ENCODE measurements at regions not wholly inside any gene's neighbourhood (a gene's known extent, or its start where the extent isn't known, plus 50 kb on each side); places are given as distances from the start of the nearest gene placed in this dataset.

DNA sequence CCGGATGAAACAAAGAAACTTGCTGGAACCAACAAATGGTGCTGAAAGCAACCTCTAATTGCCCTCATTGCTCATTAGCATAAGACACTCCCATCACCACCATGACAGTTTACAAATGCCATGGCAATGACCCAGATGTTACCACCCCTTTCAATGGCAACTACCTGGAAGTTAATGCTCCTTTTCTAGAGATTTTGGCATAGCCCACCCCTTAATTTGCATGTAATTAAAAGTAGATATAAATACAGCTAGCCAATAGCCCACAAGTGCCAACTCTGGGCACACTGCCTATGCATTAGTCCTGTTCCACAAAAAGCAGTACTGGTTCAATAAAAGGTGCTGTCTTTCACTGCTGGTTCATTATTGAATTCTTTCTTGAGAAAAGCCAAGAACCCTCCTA is 410.3 kb upstream of the PPP1R2C start:
- peaks cover 14% of the 10 kb centered on the region for H3K4me1 ChIP-seq (ENCODE audit: insufficient read depth, low read length, poor library complexity, severe bottlenecking)
- no peak overlapping the region for H2AFZ ChIP-seq (ENCODE audit: low read length)
- CTCF ChIA-PET (ENCODE audit: unreplicated experiment) = no interaction called here
- H4K20me1 ChIP-seq (ENCODE audit: insufficient read depth, low read length) = no peaks in the 10 kb centered on the region
- BruUV-seq (replicated peaks) = no TSS peak
- H3K27ac ChIP-seq (ENCODE audit: low read depth, low read length, poor library complexity, severe bottlenecking) = no peak overlapping the region
- H3K9me2 ChIP-seq (ENCODE audit: insufficient read depth, low read length) = no peaks in the 10 kb centered on the region
- intact Hi-C loops (cut with micrococcal nuclease; ENCODE audit: unreplicated experiment) = no loop called here
- POLR2A ChIA-PET = no interaction called here
- H3K4me3 ChIP-seq (ENCODE audit: low read depth, low read length, poor library complexity, severe bottlenecking) = no peak overlapping the region
- no peaks in the 10 kb centered on the region for H3K79me2 ChIP-seq (ENCODE audit: insufficient read depth, low read depth, low read length)
- no peak for DNase-seq (ENCODE audit: low spot score)
- TF ChIP-seq EZH2phosphoT487 (IDR thresholded peaks at IDR 0.05; ENCODE audit: borderline replicate concordance, low read depth, low read length) (no peak), CTCF (conservative IDR thresholded peaks at IDR 0.05; ENCODE audit: low read length) (no peak)
- no peak overlapping the region for H3K4me2 ChIP-seq (ENCODE audit: low read length)
- H3K36me3 ChIP-seq (ENCODE audit: insufficient read depth, low read length) = no peaks in the 10 kb centered on the region; the same call in 1 of the 2 replicates
- 0 out of 2 replicates have a peak, but pooled peaks cover 4% of the 10 kb centered on the region for H3K9me3 ChIP-seq (ENCODE audit: low read length)

DNA sequence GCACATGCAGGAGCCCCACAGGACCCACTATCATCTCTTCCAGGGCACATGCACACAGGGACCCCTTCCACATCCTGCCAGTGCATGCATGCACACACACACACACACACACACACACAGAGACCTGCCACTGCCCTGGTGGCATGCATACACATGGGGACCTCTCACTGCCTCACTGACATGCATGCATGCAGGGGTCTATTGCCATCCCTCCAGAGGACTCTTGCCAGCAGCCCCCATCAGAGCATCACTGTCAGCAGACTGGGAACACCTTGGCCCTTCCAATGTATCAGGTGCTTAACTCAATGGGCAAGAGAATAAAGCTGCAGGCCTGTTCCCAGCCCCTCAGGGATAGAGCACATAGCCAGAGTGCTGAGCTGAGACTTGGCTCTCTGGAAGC is 433.6 kb upstream of the PPP1R2C start:
- Histone ChIP-seq H2AFZ (ENCODE audit: low read length) (no peak overlapping the region), H3K9me3 (ENCODE audit: low read length) (peaks cover 9% of the 10 kb centered on the region; the same call in 1 of the 2 replicates), H3K4me2 (ENCODE audit: low read length) (no peak overlapping the region), H3K36me3 (ENCODE audit: insufficient read depth, low read length) (no peaks in the 10 kb centered on the region; the same call in 1 of the 2 replicates), H3K4me3 (ENCODE audit: low read depth, low read length, poor library complexity, severe bottlenecking) (no peak overlapping the region), H4K20me1 (ENCODE audit: insufficient read depth, low read length) (no peaks in the 10 kb centered on the region), H3K9me2 (ENCODE audit: insufficient read depth, low read length) (no peaks in the 10 kb centered on the region), H3K4me1 (ENCODE audit: insufficient read depth, low read length, poor library complexity, severe bottlenecking) (no peaks in the 10 kb centered on the region), H3K79me2 (ENCODE audit: insufficient read depth, low read depth, low read length) (no peaks in the 10 kb centered on the region), H3K27ac (ENCODE audit: low read depth, low read length, poor library complexity, severe bottlenecking) (no peak overlapping the region)
- DNase-seq (ENCODE audit: low spot score) = no peak
- ChIA-PET CTCF (ENCODE audit: unreplicated experiment) (no interaction called here), POLR2A (no interaction called here)
- no TSS peak for BruUV-seq (replicated peaks)
- no peak for TF ChIP-seq EZH2phosphoT487 (IDR thresholded peaks at IDR 0.05; ENCODE audit: borderline replicate concordance, low read depth, low read length)
- TF ChIP-seq CTCF (conservative IDR thresholded peaks at IDR 0.05; ENCODE audit: low read length) = no peak
- intact Hi-C loops (cut with micrococcal nuclease; ENCODE audit: unreplicated experiment) = no loop called here

GRCh38 chrX:43218198-43218597 is 437.9 kb upstream of the MAOA start:
- CTCF ChIA-PET (ENCODE audit: unreplicated experiment) = no interaction called here
- no TSS peak for BruUV-seq (replicated peaks)
- Histone ChIP-seq H3K4me1 (ENCODE audit: insufficient read depth, low read length, poor library complexity, severe bottlenecking) (no peaks in the 10 kb centered on the region), H2AFZ (ENCODE audit: low read length) (no peak overlapping the region), H3K9me2 (ENCODE audit: insufficient read depth, low read length) (no peaks in the 10 kb centered on the region), H3K79me2 (ENCODE audit: insufficient read depth, low read depth, low read length) (no peaks in the 10 kb centered on the region), H4K20me1 (ENCODE audit: insufficient read depth, low read length) (no peaks in the 10 kb centered on the region), H3K36me3 (ENCODE audit: insufficient read depth, low read length) (no peaks in the 10 kb centered on the region), H3K9me3 (ENCODE audit: low read length) (no peaks in the 10 kb centered on the region), H3K27ac (ENCODE audit: low read depth, low read length, poor library complexity, severe bottlenecking) (no peak overlapping the region), H3K4me3 (ENCODE audit: low read depth, low read length, poor library complexity, severe bottlenecking) (no peak overlapping the region), H3K4me2 (ENCODE audit: low read length) (no peak overlapping the region)
- DNase-seq (ENCODE audit: low spot score) = no peak
- POLR2A ChIA-PET = no interaction called here
- intact Hi-C loops (cut with micrococcal nuclease; ENCODE audit: unreplicated experiment) = no loop called here
- TF ChIP-seq EZH2phosphoT487 (IDR thresholded peaks at IDR 0.05; ENCODE audit: borderline replicate concordance, low read depth, low read length) (no peak), CTCF (conservative IDR thresholded peaks at IDR 0.05; ENCODE audit: low read length) (no peak)
